HG03175 (cell line): ENCODE measurements at regions not wholly inside any gene's neighbourhood (a gene's known extent, or its start where the extent isn't known, plus 50 kb on each side); places are given as distances from the start of the nearest gene placed in this dataset.
"Not testable (repeated sequence)": the region's sequence is repeated elsewhere in the genome, so short reads cannot be mapped to it uniquely, and the experiment has no call there.

Source experiments
- ATAC-seq: cut with Tn5 transposase; IDR thresholded peaks from one replicate; pipeline ENCODE4 v1.9.1; 2021; ENCODE audit warnings: mild to moderate bottlenecking, moderate library complexity; ENCODE audit not compliant: unreplicated experiment

DNA sequence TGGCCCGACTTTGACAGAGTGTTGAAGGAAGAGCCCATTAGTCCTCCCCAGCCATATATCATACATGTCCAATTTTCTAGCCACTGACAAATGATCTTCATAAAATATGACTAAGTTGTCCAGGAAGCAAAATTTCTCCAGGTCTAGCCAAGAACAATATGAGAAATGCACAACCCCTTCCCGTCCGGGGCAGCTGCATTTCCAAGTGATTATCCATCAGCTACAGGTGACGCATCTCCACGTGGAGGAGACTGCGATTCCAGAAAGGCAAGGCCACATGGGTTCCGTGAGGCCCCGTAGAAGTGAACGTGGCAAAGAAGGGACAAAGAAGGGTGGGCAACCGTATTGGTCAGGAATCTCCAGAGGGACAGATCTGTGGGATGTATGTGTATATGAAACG is 118.6 kb downstream of the ATP6V0E2 start:
- not testable (repeated sequence) for ATAC-seq

DNA sequence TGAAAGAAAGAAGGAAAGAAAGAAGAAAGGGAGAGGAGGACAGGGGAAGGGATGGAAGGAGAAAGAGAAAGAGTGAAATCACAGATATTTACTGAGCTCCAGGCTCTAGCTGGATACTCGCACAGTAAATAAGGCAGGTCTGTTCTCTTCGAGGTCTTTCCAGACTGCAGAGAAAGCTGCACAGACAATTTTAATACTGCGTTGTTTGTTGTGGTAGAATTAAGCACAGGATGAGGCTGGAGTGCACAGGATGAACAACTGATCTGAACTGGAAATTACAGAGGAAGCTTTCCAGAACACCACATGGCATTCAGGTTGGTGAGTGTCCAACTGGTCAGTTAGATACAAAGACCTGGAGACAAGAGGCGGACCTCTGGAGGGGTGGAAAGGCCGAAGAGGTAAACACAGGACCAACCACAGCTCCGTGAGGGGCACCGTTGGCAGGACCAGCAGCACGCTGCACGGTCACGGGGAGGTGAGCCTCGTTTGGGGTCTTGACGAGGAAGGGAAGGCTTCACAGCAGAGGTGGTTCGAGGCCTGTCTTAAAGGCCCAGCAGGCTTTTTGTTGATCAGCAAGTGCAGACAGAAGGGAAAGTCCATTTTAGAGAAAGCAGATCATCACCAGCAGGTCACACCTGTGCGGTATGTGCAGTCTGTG is 121.7 kb downstream of the ATP6V0E2 start:
- not testable (repeated sequence) for ATAC-seq

DNA sequence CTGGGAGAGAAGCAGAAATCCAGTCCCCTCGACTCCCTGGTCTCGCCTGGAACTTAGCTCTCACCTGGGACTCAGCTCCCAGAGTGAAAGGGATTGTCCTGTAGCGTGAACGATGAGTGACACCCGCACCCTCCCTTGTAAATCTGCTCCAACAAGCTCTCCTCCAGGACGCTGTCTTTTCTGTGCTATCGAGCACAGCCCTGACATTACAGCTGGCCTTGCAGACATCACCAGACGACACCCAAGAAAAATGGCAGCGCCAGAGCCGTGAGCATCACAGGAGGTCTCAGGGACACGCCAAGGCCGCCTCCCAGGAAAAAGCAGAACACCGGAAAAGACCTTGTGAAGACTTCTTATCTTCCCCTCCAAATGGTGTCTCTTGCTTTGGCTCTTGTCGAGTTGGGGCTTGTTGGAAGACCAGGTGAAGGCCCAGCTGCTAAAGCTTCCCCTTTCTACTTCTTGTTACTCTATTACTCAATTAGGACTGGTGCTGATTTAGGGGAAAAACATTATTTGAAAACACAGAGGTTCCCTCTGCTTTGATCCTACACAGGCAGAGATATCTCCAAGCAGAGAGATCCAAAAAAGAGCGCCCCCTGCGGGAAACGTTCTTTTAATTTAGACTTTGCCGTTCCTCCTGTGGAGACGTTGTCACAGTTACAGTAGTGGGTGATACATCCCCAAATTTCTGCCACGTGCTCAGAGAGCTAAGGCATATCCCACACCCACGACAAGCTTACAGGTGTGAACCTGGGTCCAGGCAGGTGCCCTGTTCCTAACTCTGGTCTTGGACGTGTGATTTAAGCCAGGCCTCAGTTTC is 127.2 kb downstream of the ATP6V0E2 start:
- ATAC-seq = not testable (repeated sequence)

DNA sequence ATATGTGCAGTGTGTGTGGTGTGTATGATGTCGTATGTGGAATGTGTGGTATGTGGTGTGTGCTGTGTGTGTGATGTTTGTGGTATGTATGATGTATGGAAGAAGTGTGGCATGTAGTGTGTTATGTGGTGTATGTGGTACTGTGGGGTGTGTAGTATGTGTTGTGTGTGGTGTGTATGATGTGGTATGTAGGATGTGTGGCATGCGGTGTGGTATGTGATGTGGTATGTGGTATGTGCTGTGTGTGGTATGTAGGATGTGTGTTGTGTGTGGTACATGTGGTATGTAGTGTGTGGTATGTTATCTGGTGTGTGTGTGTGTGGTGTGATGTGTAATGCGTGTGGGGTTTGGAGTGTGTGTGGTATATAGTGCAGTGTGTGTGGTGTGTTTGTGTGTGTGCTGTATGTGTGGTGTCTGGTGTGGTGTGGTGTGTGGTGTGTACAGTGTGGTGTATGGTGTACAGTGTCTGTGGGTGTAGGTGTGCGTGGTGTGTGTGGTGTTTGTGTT is 129.6 kb downstream of the ATP6V0E2 start:
- no peak for ATAC-seq

DNA sequence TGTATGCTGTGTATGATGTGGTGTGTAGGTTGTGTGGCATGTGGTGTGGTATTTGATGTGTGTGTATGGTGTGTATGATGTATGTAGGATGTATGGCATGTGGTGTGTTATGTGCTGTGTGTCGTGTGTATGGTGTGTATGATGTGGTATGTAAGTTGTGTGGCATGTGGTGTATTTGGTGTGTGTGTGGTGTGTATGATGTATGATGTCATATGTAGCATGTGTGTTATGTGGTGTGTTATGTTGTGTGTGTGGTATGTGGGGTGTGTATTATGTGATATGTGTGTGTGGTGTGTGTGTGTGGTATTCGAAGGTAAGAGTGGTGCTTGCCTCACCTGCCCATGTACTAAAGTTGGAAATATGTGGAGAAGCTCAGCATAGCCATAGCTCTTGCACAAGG is 130.2 kb downstream of the ATP6V0E2 start:
- not testable (repeated sequence) for ATAC-seq

DNA sequence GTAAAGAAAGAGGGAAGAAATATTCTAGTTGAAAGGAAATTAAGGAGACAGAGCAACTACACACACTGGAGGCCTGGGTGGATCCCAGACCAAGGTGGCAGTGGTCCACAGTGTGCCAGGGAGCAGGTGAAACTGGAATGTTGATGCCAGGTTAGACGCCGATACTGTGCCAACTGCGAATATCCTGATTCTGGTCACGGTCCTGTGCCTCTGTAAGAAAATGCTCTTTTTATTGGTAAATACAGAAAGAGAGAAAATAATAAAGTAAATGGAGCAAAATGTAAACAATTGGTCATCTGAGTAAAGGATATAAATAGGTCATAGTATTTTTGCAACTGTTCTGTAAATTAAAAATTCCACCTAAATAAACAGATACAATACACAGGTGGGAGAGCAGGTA is 131.1 kb downstream of the ATP6V0E2 start:
- not testable (repeated sequence) for ATAC-seq

DNA sequence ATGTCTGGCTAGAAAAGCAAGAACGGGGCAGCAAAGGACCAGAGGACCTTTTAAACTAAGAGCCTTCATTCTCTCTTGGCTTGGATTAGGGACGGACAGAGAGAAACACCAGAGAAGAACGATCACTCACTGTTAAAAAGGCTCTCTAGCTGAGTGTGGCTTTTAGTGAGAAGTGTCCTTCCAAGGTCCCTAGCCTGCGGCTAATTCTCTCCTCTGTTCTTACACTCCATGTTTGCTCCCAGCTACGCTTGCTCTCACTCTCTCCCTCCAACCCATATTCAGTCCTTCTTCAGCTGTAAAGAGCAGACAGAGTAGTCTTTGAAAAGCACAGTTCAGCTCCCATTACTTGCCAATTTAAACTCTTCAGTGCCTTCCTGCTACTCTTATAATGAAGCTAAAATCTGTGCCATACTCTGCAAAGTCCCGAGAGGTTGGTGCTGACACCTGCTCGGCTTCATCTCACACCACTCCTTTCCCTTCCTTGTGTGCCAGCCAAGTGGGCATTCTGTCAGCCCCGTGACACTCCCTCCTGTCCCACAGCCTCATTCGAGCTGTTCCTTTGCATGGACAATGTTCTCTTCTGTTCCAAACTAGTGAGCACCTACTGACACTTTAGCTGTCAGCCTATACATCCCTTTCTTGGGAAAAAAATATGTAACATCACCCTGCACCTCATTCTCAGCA is 136.0 kb downstream of the ATP6V0E2 start:
- not testable (repeated sequence) for ATAC-seq

DNA sequence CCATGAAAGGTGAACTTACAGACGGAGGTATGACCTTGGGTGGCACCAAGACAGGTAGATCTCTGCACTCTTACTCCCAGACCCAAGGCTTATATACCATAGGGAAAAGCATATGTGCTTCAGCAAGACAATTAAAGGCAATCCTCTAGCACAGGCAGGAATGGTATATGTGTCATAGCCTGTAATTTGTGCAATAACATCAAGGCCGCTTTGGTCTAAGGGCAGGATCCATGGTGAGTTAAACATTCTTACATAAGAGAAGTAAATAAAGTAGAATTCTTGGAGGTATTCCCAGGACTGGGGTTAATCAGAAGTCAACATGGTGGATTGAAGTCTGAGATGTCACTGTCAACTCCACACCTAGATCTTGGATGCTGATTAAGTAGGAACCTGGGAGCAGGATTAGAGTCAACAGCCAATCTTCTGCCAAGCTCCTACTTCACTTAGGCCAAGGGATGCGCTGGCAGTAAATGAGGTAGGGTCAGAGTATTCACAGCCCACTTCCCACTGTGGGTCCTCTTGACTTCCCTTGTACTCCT is 143.0 kb downstream of the ATP6V0E2 start:
- ATAC-seq = not testable (repeated sequence)

DNA sequence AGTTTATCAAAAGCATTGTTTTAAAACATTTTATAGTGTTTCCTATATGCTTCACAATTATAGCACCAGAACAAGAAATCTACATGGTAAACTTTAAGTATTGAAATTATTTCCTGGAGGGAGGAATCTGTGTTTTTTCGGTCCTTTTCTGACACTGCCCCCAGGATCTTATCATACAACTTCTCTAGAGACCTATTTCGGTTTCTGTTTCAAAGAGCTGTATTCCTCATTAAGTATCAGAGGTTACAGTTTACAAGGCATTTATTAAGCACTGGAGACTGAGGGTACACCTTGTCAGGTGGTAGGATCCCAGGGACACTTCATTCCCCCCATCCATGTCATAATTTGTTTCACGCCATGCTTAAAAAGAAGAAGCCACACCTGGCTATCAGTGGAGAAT is 146.4 kb downstream of the ATP6V0E2 start:
- ATAC-seq = not testable (repeated sequence)

DNA sequence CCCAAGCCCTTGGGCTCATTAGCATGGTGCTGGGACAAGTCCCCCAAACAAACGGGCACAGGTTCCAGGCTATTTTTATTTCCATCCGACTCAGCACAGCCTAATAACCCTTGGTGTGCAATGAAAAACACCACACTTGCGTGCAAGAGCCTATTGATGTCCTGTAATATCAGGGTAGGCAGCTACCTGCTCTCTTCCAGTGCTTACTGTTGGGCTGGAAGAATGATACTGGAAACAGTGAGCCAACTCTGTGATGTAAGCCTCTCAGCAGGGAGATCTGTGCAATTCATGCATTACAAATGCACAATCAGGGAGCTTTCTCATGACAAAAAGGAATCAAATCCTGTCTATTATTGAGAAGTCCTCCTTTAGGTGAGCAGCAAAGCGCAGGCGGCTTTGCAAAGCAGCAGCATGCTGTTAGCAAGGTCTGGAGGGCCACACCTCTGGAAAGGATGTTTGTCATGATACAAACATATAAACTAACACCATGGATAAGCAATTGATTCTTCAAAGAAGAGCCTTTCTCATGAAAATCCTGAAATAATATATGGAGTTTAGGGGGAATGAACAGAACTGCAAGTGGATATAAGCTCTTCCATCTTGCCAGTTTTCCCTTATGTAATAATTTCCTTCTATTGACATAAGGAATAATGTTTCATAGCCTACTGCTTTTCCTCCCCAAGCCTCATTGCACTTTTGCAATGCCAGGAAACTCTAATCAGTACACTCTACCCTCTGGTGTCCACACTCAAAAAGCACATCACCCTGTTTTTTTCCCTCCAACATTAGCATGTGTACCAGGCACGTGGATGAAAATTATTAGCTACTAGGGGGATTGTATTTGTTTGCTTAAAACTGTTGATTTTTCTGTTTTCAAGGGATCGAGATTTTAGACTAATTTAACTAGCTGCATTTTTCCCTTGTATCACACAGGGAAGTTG is 151.1 kb downstream of the ATP6V0E2 start:
- not testable (repeated sequence) for ATAC-seq

DNA sequence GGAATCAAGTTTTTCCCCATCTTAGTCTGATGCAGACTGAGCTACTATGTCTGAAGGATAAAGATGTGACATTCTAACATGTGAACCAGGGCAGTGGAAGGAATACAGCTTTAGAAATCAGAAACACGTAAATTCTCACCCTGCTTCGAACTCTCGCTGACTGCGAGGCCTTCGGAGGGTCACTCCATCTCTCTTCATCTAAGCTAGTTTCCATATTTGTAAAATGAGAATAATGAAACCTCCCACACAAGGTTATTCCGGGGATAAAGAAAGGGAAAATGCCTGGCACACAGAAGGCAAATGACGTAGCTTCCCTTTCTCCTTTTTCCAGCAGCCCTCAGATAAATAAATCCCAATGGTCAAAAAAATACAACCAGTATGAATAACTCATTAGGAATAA is 152.0 kb downstream of the ATP6V0E2 start:
- ATAC-seq = not testable (repeated sequence)

DNA sequence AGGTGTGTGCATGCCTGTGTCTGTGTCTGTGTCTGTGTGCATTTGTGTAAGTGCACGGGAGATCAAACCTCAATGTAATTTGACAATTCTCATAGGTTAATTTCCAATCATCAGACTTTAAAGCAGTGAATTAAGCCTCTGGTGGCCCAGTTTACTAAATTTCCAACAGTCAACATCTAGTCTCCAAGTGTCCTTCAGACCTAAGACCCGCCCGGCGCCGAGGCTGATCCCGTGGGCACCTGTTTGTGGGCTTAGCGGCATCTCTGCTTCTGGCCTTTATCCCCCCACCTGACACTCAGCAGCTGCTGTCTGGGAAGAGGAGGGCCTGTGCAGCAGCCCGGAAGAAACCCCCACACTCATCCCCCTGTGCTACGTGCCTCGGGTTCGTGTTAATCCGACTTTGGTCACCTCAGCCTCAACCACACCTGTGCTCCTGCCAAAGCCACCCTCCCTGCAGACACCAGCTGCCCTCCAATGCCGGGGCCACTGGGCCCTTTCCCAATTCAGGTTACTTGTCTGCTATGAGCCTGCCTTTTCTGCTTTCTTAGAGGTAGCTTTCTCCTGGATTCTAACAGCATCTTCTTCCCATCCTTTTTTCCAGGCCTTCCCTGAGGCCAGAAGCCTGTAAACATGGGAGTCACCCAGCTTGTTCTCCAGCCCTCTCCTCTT is 154.7 kb downstream of the ATP6V0E2 start:
- ATAC-seq = not testable (repeated sequence)

DNA sequence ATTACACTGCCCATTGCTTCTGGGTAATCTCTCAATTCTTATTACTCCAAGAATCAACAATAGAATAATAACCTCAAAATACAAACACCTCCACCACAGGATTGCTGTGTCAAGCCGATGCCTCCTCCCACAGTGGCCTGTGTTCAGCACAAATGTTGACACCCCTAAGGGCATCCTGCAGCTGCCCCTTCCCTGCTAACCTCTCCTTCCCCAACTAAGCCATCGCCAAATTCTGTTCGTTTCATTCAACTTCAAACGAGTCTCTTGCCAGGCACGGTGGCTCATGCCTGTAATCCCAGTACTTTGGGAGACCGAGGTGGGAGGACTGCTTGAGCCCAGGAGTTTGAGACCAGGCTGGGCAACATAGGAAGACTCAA is 155.2 kb downstream of the ATP6V0E2 start:
- not testable (repeated sequence) for ATAC-seq

DNA sequence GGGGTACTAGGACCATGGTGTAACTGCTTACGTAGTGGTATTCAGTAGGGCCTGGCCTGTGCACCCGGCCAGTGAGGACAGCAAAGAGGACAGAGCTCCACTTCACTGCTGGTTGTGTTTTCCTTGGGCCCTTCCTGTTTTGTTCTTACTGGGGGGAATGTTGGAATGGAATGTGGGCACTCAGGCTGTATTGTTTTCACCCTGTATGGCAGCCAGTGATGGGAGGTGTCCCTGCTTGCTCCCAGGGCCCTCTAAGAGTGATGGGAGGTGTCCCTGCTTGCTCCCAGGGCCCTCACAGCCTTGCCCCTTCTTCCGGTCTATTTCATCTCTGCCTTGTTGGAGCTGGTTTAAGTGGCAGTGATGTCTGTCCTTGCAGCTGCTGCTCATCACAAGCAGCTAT is 158.0 kb downstream of the ATP6V0E2 start:
- not testable (repeated sequence) for ATAC-seq

DNA sequence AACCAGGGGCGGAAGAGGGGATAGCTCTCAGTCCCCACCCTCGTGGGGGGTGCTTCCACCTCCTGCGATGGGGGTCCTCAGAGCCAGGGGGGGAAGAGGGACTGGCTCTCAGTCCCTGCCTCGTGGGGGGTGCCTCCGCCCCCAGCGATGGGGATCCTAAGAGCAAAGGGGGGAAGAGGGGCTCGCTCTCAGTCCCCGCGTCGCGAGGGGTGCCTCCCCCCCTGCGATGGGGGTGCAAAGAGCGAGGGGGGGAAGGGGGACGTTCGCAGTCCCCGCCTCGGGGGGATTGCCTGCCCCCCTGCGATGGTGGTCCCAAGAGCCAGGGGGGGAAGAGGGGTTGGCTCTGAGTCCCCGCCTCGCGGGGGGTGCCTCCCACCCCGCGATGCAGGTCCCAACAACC is 159.9 kb downstream of the ATP6V0E2 start:
- ATAC-seq = not testable (repeated sequence)

DNA sequence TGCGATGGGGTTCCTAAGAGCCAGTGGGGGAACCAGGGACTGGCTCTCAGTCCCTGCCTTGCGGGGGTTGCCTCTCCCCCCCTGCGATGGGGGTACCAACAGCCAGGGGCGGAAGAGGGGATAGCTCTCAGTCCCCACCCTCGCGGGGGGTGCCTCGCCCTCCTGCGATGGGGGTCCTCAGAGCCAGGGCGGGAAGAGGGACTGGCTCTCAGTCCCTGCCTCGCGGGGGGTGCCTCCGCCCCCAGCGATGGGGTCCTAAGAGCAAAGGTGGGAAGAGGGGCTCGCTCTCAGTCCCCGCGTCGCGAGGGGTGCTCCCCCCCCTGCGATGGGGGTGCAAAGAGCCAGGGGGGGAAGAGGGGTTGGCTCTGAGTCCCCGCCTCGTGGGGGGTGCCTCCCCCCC is 162.0 kb downstream of the ATP6V0E2 start:
- ATAC-seq = not testable (repeated sequence)

DNA sequence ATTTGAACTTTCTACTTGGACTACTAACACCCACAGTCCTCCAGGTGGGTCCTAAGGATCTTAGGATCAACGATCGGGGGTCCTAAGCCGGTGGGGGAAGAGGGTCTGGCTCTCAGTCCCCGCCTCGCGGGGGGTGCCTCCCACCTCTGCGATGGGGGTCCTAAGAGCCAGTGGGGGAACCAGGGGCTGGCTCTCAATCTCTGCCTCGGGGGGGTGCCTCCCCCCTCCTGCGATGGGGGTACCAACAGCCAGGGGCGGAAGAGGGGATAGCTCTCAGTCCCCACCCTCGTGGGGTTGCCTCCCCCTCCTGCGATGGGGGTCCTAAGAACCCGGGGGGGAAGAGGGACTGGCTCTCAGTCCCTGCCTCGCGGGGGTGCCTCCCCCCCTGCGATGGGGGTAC is 165.3 kb downstream of the ATP6V0E2 start:
- ATAC-seq = not testable (repeated sequence)

DNA sequence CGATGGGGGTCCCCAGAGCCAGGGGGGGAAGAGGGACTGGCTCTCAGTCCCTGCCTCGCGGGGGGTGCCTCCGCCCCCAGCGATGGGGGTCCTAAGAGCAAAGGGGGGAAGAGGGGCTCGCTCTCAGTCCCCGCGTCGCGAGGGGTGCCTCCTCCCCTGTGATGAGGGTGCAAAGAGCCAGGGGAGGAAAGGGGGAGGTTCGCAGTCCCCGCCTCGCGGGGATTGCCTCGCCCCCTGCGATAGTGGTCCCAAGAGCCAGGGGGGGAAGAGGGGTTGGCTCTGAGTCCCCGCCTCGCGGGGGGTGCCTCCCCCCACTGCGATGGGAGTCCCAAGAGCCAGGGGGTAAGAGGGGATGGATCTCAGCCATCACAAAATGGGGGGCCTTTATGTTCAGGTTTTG is 168.5 kb downstream of the ATP6V0E2 start:
- ATAC-seq = not testable (repeated sequence)

DNA sequence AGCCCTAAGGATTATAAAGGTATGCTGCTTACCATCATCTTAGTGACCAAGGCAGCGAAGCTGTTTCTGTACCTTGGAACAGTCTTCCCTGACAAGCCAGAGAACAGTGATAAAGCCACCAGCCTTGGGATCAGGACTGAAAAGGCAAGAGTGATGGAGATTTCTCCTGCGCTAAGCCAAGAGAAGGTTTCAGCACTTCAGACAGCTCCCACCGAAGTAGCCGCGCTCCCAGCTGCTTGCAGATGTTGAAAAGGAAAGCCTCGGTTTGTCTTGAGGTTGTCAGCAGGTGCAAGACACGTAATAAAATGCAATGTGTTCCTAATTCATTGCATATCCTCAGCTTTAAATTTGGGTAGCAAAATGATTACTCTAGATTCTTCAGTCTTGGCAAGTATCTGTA is 171.0 kb downstream of the ATP6V0E2 start:
- ATAC-seq = not testable (repeated sequence)
